Glomerular visceral epithelial cell (primary cell): ENCODE measurements at regions not wholly inside any gene's neighbourhood (a gene's known extent, or its start where the extent isn't known, plus 50 kb on each side); places are given as distances from the start of the nearest gene placed in this dataset.
"Not testable (repeated sequence)": the region's sequence is repeated elsewhere in the genome, so short reads cannot be mapped to it uniquely, and the experiment has no call there.

Experiments used
- DNase-seq: peaks from one replicate; pipeline ENCODE4 v3.0.0-alpha.2; 2016; ENCODE audit errors: extremely low spot score

DNA sequence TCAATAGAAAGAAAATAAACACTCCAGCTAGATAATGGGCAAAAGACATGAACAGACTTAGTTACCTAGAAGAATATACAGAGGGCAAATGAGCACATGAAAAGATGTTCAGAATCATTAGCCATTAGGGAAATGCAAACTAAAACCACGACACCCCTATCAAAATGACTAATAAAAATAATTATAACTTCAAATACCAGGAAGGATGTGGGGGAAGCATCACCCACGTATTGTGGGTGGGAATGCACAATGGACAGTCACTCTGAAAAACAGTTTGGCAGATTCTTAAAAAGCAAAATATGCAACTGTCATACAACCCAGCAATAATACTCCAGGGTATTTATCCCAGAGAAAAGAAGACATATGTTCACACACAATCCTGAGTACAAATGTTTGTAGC lies 92.6 kb downstream of the DLL1 start:
- no peak for DNase-seq

DNA sequence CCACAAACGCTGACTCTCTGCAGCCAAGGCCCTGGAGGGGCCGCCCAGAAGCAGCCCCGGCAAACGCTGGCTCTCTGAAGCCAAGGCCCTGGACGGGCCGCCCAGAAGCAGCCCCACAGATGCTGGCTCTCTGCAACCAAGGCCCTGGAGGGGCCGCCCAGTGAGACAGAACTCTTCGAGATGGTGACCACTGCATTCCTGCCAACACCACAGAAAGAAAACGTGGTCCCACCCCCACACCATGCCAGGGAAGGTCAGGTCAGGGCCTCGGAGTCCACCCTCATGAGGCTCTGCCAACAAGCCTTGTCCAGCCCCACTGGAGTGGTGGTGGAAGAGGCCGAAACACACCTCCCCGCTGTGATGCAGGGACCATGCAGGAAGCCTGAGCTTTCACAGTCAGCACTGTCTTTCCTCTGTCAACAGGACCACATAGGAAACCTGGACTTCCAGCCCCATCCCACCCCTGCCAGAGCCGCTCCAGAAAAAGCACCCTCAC lies 97.5 kb downstream of the DLL1 start:
- DNase-seq = no peak

DNA sequence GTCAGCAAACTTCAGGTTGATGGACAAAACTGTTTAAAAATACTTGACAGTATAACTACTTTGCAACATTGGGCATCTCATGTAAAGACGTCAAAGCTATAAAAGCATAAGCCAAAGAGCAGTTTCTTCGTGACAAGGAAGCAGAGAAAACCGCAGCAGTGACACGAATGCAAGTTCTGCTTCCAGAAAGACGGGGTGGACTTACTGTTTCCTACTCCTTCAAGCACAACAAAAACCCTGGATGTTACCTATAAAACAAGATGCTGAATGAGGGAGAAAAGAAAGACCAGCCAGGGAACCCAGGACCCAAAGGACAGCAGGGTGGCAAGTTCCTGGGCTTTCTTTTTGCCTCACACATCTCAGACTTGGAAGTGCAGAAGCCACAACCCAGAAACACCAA lies 98.0 kb downstream of the DLL1 start:
- DNase-seq = no peak

DNA sequence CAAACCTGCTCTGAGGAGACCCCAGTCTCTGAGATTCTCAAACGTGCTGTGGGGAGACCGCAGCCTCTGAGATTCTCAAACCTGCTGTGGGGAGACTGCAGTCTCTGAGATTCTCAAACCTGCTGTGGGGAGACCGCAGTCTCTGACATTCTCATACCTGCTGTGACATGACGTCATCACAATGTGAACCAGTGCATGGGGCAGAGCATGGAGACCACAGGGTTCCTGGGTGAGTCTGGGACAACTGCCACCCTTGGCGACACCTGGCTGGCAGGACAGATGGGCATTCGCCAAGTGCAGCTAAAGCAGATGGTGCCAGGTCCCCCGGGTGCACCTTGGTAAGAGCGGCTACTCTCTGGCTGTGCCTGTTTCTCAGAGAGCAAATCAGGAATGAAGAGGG lies 98.8 kb downstream of the DLL1 start:
- not testable (repeated sequence) for DNase-seq

DNA sequence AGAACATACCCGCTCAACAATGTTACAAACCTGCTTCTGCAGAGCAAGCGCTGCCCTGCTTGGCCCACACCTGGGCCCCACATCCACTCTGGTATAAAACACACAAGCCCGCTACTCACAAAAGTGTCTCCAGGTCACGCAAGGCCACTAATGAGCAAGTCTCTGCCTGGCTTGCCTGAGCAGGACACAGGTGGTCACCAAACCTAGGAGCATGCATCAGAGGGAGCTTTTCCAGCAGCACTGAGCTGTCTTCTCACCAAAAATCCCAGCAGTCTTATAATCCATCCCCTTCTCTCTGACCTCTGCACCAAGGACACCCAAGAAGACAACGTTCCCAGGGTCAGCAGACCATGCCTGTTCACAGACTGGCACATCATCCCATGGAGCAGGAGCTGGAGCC lies 100.8 kb downstream of the DLL1 start:
- DNase-seq = no peak

DNA sequence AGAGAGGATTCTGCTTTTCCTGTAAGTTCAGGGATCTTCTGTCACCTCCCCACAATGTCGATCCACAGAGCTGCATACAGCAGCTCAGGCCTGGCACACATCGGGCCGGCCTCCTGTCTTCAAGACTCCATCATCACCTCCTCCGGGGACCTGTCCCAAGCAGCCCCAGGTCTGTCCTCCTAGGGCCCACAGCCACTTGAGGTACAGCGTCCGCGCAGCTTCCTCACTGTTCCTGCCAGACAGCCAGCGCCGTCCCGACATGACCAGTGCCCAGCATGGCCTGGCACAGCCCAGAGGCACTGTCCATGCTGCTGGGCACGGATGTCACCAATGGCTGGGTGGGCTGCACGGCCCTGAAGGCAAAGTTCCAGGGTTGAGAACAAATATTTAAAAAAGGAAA lies 101.6 kb downstream of the DLL1 start:
- DNase-seq = no peak

DNA sequence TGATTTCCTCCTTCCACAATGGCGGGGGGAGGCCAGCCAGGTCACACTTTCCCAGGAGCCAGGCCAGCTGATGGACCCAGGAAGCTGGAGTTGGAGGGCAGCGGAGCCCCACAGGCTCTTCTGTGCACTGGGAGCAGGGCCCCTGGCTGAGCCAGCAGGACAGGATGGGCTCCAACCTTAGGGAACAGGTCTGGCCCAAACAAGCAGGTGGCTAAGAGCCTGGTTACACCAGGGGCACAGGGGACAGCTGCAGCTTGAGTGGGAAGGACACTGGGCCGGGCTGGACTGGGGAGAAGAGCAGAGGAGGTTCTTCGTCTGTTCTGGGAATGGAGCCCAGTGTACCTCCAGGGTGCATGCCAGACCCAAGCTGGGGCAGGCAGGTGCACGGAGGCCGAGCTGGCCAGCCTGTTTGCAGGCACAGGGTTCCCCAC lies 102.3 kb downstream of the DLL1 start:
- no peak for DNase-seq

DNA sequence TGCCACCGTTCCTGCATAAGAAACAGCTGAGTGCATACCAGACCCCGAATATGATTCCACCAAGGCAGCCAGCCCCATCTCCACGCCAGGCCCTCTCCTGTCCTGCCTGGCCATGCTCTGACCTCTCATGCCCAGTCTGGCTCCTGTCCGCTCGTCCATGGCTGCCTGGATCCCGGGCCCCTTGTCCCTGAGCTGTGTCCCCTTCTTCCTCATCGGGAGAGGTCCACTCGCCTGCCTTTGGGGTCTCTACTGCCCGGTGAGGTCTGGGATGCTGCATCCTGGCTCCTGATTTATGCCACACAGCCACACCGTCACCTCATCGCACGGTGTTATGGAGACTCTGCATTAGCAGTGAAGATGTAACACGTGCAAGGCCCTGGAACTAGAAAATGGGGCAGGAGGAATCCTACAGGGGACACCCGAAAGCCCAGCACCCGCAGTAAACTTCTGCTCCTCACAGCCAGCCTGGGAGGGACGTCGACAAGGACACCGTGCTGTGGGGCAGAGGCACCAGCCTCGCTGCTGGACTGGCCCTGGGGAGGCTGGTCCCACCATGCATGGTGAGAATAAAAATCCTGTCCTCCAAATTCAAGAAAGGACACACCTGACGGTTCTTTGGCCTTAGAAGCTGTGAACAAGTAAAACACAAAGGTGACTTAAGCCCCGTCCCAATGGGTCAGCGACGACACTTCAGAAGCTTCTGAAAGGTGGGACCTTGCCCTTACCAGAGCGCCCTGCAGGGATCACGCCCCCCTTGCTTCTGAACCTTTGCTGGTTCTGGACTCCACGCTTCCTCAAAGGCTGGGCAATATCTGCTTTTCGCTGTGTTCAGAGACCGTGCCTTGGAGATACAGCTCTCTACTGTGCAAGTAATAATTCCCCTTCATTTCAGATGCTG lies 103.0 kb downstream of the DLL1 start:
- DNase-seq = no peak

DNA sequence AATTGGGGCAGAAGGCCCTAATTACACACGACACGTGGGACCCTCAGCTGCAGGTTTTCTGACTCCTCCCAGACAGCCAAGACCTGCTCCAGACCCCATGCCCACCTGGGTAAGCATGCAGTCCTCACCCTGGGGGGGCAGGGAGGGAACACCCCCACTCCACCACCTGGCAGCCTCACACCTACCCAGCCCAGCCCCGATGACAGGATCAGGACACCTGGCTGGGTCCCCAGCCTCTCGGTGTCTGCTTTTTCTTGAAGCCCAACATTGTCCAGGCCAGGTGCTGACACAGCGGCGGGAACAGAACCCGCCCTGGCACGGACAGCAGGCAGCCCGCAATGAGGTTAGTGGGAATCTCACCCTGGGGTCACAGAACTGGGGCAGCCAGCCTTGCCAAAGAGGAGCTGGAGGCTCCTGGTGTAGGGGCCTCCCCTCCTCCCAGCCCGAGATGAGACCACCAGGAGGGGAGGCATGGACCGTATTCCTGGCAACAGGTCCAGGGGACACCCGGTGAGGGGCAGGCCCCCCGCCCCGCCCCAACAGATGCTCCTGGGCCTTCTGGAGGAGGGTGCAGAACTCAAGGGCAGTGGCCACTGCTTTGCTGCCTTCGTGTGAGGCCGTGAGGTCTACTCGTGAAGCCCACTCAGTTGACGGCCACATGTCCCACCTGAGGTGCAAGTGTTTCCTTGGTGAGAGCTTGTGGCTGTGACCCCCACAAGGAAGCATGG lies 103.8 kb downstream of the DLL1 start:
- no peak for DNase-seq

DNA sequence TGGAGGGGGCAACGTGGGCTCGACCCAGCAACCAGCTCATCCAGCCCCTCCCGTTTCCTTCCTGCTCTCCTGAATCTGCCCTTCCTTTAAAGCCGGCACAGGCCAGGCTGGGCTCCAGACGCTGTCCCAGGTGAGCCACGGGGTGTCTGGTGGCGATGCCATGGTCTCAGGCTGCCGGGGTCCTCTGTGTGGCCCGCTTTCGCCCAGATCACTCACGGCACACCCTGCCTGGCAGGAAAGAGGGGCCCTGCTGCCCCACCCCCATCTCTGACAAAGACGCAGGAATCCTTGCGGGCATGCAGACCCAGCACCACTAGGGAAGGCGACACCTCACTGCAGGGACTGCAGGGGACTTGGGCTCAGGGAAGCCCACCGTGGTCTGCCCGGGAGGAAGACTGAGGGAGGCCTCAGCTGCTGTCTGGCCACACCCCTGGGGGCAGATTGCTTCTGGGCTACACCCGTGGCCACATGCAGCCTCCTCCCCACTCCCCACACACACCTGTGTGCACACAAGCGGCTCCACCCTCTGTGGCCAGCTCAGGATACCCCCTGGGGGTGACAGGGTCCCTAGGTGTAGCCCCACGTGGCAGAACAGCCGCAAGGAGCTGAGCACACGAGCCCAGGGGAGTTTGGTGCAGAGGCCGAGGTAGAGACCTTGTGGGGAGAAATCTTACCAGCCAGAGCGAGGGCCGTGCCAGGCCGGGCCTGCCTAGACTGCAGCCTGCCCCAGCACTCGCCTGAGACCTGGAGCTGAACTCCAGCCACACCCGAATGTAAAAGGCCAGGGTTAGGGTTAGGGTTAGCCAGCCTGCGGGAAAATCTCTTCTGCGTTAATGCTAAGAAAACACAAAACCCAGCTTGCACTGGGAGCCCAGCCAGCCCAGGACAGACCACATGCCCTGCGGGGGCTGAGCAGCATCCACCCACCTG lies 104.6 kb downstream of the DLL1 start:
- DNase-seq = no peak

DNA sequence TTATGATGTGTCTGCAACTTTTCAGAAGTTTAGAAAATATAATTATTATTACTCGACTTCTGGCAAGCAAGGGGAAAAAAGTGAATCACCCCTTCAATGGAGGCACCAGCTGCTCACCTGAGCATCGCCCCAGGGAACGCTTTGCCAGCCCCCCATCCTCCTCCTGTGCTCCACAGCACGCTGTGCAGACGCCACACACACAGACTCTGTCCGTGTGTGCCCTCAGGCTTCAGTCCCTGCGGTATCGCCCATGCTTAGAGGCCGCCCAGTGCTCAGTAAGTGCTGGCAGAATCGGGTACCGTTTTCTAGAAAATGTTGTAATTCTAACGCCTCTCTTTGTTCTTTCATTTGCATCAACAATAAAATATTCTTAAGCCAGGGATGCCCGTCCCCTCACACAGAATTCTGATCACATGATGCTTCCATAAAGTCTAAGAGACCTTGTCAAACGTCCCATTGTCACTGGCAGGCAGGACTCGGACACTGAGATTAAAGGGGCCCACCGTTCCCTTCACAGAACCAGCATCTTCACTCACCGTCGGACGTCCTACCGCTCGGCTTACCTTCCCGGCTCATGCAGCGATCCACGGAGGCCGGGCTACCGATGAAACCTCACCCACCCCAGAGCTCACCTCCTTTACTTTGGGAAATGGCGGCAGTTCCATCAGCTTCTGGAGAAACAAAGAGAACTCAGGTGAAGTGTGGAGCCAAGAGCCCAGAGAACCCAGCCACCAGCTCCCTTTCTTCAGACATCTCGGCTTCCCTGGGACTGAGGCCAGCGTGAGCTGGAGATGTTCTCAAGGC lies 105.5 kb downstream of the DLL1 start:
- DNase-seq = no peak

DNA sequence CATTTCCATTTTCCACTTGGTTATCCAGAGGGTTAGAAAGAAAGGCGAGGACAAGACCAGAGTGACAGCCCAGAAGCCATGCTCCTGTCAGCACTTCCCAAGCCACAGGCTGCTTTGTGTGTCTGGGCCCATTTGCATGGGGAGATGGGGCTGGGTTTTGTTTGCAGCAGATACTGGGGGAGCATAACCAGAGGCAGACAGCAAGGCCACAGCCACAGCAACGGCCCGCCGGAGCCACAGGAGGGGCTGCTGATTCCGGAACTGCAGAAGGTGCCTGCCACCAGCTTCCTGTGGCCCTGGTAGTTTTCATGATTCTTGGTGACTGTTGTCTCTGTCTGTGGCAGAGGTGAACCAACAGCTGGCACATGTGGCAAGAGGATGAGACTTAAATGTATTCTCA lies 106.6 kb downstream of the DLL1 start:
- DNase-seq = no peak

DNA sequence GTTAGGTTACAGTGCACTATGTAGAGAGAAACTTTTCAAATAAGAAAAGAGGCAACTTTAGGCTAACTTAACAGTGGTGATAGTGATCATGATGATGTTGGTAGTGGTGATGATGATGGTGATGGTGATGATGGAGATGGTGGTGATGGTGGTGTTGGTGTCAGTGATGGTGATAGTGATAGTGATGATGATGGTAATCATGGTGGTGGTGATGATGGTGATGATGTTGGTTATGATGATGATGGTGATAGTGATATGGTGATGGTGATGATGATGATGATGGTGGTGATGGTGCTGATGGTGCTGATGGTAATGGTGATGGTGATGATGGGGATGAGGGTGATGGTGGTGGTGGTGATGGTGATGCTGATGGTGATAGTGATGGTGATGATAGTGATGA lies 107.4 kb downstream of the DLL1 start:
- DNase-seq = no peak

DNA sequence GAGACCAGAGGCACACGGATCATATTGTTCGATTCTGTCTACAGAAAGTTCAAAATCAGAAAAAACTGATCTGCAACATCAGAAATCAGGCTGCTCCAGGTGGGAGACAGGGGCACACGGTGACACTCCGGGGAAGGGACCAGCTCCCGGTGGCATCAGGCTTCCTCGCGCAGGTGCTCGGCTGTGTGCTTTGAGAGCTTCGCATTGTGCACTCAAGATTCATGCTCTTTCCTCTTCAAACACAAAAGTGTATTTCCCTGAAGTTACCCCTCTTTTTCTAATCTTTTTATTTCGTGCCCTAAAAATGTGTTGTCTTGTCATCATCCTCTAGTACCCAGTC lies 108.1 kb downstream of the DLL1 start:
- no peak for DNase-seq

DNA sequence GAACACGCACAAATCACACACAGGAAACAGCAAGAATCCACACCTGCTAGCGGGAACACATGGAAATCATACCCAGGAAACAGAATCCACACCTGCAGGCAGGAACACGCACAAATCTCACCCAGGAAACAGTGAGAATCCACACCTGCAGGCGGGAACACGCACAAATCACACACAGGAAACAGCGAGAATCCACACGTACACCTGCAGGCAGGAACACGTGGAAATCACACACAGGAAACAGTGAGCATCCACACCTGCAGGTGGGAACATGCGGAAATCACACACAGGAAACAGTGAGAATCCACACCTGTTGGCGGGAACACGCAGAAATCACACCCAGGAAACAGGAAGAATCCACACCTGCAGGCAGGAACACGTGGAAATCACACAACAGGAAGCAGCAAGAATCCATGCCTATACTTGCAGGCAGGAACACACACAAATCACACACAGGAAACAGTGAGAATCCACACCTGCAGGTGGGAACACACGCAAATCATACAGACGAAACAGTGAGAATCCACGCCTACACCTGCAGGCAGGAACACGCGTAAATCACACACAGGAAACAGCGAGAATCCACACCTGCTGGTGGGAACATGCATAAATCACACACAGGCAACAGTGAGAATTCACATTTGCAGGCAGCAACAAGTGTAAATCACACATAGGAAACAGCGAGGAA lies 108.6 kb downstream of the DLL1 start:
- DNase-seq = no peak

DNA sequence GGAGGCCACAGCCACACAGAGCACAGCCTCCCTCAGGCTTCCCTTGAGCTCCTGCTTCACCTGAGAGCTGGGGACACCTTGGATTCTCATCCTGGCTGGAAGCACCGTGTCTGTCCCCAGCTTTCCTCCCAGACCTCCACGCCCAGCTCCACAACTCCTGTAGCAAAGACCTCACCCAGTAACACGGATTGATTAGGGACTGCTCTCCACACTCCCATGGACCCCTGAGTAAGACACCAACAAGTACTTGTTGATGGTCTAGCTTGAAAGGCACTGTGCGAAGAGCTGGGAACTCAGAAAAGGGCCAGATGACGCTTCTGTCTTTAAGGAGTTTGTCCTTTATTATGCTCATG lies 109.6 kb downstream of the DLL1 start:
- DNase-seq = no peak

DNA sequence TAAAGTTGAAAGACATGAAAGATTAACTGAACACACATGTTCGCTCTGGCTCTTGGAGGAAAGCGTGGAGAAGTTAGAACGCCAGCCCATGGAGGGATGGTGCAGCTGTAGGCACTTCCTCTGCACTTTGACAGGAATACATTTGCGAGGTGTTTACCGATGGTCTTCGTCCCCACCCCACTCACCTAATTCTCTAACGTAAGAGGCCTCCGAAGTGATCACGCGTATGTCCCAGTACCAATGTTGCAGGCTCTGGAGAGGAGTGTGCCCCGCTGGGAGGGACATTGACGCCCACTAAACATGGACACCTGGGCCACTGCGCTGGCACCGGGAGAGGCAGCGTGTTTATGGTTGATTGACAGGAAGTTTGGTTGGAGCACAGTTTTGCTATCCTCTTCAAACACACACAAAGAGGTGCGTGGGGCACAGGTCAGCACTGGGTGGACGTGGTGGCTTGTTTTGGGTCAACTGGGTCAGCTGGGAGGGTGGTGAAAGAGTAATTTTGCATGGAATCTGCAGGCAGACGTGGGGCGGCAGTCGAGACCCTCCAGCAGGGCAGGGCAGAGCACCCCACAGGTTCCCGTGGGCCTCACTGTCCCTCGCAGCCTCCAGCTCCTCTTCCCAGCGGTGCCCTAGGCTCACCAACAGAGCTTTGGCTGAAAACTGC lies 110.1 kb downstream of the DLL1 start:
- DNase-seq = no peak

DNA sequence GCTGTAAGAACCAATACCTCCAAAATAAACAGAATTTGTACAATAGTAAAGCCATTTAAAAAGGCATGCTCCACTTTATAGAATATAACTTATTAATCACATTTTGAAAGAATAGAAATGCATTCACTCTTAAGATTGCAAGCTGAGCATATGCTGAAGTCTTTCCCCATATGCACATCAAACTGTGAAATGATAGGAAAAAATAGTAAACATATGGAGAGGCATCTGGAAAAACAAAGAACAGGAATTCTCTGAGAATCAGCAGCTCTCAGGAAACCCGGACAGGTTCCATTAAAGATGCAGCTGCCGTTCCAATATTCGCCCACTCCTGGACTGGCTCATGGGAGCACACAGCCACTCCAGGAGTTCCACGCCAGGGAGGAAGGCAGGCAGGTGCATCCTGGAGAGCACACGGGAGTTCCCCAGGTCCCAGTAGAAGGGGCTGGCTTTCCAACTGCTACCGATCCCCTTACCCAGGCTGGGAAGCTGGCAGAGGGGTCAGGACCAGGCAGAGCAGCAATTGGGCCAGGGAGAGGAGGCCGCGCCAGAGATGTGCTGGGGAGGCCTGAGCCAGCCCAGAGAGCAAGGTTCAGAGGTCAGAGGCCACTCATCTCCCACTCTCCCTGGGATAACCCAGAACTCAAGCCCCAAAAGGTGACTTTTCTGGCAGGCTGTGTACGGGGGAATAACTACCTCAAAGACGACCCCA lies 111.1 kb downstream of the DLL1 start:
- no peak for DNase-seq
